K562 (cell line): ENCODE measurements at regions not wholly inside any gene's neighbourhood (a gene's known extent, or its start where the extent isn't known, plus 50 kb on each side); places are given as distances from the start of the nearest gene placed in this dataset.

Experiments used
- ARID4B ChIP-seq: sonication (generic); formaldehyde crosslinking; IDR thresholded peaks from 2 replicates; pipeline ENCODE4 v1.8.0; 2022; ENCODE audit warnings: mild to moderate bottlenecking, missing genetic modification reagents
- GATA2 ChIP-seq: sonication (generic); formaldehyde crosslinking; IDR thresholded peaks from 2 replicates; pipeline ENCODE4 v1.4.0; 2020; ENCODE audit warnings: mild to moderate bottlenecking, missing genetic modification reagents
- MIER1 ChIP-seq: fragments of 450-650 bp; IDR thresholded peaks from 2 replicates; pipeline ENCODE4 v1.6.1; 2016; ENCODE audit warnings: antibody characterized with exemption, mild to moderate bottlenecking, low read depth
- POLR3A ChIP-seq: IDR thresholded peaks from 2 replicates; pipeline ENCODE4 v1.6.1; 2011; ENCODE audit warnings: borderline replicate concordance, mild to moderate bottlenecking, moderate library complexity; ENCODE audit not compliant: insufficient read length, insufficient read depth; ENCODE audit errors: extremely low read depth
- TCF7 ChIP-seq: sonication (generic); IDR thresholded peaks from 2 replicates; pipeline ENCODE4 v1.6.1; 2016; ENCODE audit warnings: antibody characterized with exemption, borderline replicate concordance
- ZEB2 ChIP-seq: fragments of 450-650 bp; IDR thresholded peaks from 2 replicates; pipeline ENCODE4 v1.6.1; 2016
- TF ChIP-seq, protein P1 (sequence below): fragments of 450-650 bp; formaldehyde crosslinking; conservative IDR thresholded peaks from 2 replicates; pipeline ENCODE4 v1.4.0; 2022; ENCODE audit warnings: mild to moderate bottlenecking, missing genetic modification characterization
- TF ChIP-seq, protein P2 (sequence below), 2 experiments: fragments of 450-650 bp in 1 of 2; IDR thresholded peaks; 2 replicates each; pipeline ENCODE4 v1.6.1; 2011 to 2017; ENCODE audit warnings: low read depth in 2 of 2, antibody characterized with exemption in 1 of 2, borderline replicate concordance in 1 of 2, low read length in 1 of 2, mild to moderate bottlenecking in 1 of 2, mixed read lengths in 1 of 2; ENCODE audit not compliant: control insufficient read depth in 1 of 2

DNA sequence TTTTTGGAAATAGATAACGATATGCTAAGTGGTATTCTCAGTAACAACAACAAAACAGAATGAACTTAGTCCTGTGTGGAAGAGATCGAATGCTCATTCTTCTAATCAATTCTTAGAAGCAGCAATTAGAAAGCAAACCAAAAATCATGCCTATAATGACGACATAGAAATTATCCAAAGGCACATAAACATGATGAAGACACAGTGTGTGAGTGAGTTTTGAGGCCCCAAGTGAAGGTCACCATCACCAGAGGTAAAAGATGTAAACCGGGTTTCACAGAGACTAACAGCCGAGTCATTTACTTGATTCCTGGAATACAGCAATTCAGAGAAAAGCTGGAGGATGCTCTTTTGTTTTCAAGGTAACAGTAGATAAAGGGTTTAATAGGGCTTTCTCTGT is 509.2 kb downstream of the TDRD15 start (continued):
- TF ChIP-seq TCF7 (no peak), ZEB2 (no peak), GATA2 (no peak), ARID4B (CRISPR knock-in tag) (no peak), POLR3A (no peak), MIER1 (no peak)
- TF ChIP-seq, protein P1, sequence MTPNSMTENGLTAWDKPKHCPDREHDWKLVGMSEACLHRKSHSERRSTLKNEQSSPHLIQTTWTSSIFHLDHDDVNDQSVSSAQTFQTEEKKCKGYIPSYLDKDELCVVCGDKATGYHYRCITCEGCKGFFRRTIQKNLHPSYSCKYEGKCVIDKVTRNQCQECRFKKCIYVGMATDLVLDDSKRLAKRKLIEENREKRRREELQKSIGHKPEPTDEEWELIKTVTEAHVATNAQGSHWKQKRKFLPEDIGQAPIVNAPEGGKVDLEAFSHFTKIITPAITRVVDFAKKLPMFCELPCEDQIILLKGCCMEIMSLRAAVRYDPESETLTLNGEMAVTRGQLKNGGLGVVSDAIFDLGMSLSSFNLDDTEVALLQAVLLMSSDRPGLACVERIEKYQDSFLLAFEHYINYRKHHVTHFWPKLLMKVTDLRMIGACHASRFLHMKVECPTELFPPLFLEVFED: no peak
- TF ChIP-seq, protein P2, sequence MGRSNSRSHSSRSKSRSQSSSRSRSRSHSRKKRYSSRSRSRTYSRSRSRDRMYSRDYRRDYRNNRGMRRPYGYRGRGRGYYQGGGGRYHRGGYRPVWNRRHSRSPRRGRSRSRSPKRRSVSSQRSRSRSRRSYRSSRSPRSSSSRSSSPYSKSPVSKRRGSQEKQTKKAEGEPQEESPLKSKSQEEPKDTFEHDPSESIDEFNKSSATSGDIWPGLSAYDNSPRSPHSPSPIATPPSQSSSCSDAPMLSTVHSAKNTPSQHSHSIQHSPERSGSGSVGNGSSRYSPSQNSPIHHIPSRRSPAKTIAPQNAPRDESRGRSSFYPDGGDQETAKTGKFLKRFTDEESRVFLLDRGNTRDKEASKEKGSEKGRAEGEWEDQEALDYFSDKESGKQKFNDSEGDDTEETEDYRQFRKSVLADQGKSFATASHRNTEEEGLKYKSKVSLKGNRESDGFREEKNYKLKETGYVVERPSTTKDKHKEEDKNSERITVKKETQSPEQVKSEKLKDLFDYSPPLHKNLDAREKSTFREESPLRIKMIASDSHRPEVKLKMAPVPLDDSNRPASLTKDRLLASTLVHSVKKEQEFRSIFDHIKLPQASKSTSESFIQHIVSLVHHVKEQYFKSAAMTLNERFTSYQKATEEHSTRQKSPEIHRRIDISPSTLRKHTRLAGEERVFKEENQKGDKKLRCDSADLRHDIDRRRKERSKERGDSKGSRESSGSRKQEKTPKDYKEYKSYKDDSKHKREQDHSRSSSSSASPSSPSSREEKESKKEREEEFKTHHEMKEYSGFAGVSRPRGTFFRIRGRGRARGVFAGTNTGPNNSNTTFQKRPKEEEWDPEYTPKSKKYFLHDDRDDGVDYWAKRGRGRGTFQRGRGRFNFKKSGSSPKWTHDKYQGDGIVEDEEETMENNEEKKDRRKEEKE (IDR thresholded peaks at IDR 0.05; ENCODE audit: borderline replicate concordance in 1 of 2, control insufficient read depth in 1 of 2, low read depth in 2 of 2, low read length in 1 of 2): no peak
